ENCODE measurements at regions not wholly inside any gene's neighbourhood (a gene's known extent, or its start where the extent isn't known, plus 50 kb on each side); places are given as distances from the start of the nearest gene placed in this dataset.

GRCh38 chr10:128624656-128625530 is 498.7 kb upstream of the MKI67 start:
- Histone ChIP-seq H3K9me3 (peaks cover 0 to 5% (median 0%) of the 10 kb centered on the region in 3 donors), H3K36me3 (no peaks in the 10 kb centered on the region), H3K4me1 (no peaks in the 10 kb centered on the region), H3K4me3 (no peak overlapping the region), H3K27me3 (no peaks in the 10 kb centered on the region), H3K27ac (no peak overlapping the region)
- TF ChIP-seq CTCF (IDR thresholded peaks at IDR 0.05): no peak
- TF ChIP-seq POLR2A (IDR thresholded peaks at IDR 0.05): no peak
- WGBS, 2 donors: 79 to 86% methylated on average over 18 of the region's 18 CpGs
- intact Hi-C loops (cut with DNase I): no loop called here
- no peak for DNase-seq

GRCh38 chr10:128625926-128626325 is 499.7 kb upstream of the MKI67 start:
- TF ChIP-seq POLR2A (IDR thresholded peaks at IDR 0.05) (no peak), CTCF (IDR thresholded peaks at IDR 0.05) (no peak)
- Histone ChIP-seq H3K4me3 (no peak overlapping the region), H3K27me3 (no peaks in the 10 kb centered on the region), H3K4me1 (no peaks in the 10 kb centered on the region), H3K9me3 (peaks cover 0 to 5% (median 0%) of the 10 kb centered on the region in 3 donors), H3K27ac (no peak overlapping the region), H3K36me3 (no peaks in the 10 kb centered on the region)
- intact Hi-C loops (cut with DNase I): no loop called here
- 62 to 90% methylated on average over 3 to 7 of the region's 7 CpGs for WGBS, 2 donors
- no peak for DNase-seq

- Histone ChIP-seq H3K4me1 (no peaks in the 10 kb centered on the region), H3K9me3 (peaks cover 0 to 5% (median 0%) of the 10 kb centered on the region in 3 donors), H3K27ac (no peak overlapping the region), H3K36me3 (no peaks in the 10 kb centered on the region), H3K4me3 (no peak overlapping the region), H3K27me3 (no peaks in the 10 kb centered on the region)
- intact Hi-C loops (cut with DNase I): no loop called here
- 72 to 92% methylated on average over 3 to 5 of the region's 6 CpGs for WGBS, 2 donors
- TF ChIP-seq POLR2A (IDR thresholded peaks at IDR 0.05): no peak
- TF ChIP-seq CTCF (IDR thresholded peaks at IDR 0.05): no peak
- DNase-seq: no peak
These were observed 500.3 kb upstream of the MKI67 start for GRCh38 chr10:128626397-128627000.

- H3K4me3 ChIP-seq: no peak overlapping the region
- H3K27ac ChIP-seq: no peak overlapping the region
- H3K9me3 ChIP-seq: no peaks in the 10 kb centered on the region
- no peaks in the 10 kb centered on the region for H3K36me3 ChIP-seq
- WGBS, 2 donors: 71 to 86% methylated on average over 3 to 7 of the region's 7 CpGs
- no peaks in the 10 kb centered on the region for H3K27me3 ChIP-seq
- no peak for DNase-seq
- no peak for TF ChIP-seq POLR2A (IDR thresholded peaks at IDR 0.05)
- no peak for TF ChIP-seq CTCF (IDR thresholded peaks at IDR 0.05)
- no peaks in the 10 kb centered on the region for H3K4me1 ChIP-seq
- intact Hi-C loops (cut with DNase I): no loop called here
These were observed 501.6 kb upstream of the MKI67 start for GRCh38 chr10:128627811-128628210.

- H3K27ac ChIP-seq: no peak overlapping the region
- H3K4me3 ChIP-seq: no peak overlapping the region
- WGBS, 2 donors: 76 to 82% methylated on average over 6 of the region's 6 CpGs
- no peaks in the 10 kb centered on the region for H3K9me3 ChIP-seq
- no peak for DNase-seq
- H3K4me1 ChIP-seq: no peaks in the 10 kb centered on the region
- intact Hi-C loops (cut with DNase I): no loop called here
- no peaks in the 10 kb centered on the region for H3K27me3 ChIP-seq
- TF ChIP-seq POLR2A (IDR thresholded peaks at IDR 0.05): no peak
- H3K36me3 ChIP-seq: no peaks in the 10 kb centered on the region
These were observed 502.0 kb upstream of the MKI67 start for GRCh38 chr10:128628252-128628651.
